ENCODE measurements at regions not wholly inside any gene's neighbourhood (a gene's known extent, or its start where the extent isn't known, plus 50 kb on each side); places are given as distances from the start of the nearest gene placed in this dataset.

DNA sequence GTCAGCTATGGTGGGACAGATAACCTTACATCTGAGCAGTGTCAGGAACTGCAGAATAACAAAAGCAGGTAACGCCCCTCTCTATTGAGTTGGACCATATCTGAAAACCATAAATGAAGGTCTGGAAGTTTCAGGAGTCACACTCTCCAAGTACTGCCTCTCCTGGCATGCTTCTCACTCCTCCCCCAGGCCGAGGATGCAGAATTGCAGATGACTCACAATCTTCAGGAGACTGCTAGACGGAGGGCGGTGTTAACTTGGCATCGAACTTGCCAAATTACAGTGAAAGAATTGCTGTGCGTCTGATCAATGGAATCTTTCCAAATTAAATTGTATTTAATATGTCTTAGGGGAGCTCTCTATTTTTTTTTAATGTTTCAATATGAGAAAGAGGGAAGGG is 67.1 kb upstream of the TRIM2 start:
- TF ChIP-seq CTCF (IDR thresholded peaks at IDR 0.05) (no peak), EP300 (IDR thresholded peaks at IDR 0.05) (no peak), POLR2A (IDR thresholded peaks at IDR 0.05) (no peak), POLR2AphosphoS5 (IDR thresholded peaks at IDR 0.05) (no peak)

All from upper lobe of left lung (tissue), 4 donors.